Gastroesophageal sphincter (tissue), 4 donors: ENCODE measurements at regions not wholly inside any gene's neighbourhood (a gene's known extent, or its start where the extent isn't known, plus 50 kb on each side); places are given as distances from the start of the nearest gene placed in this dataset.
"Not testable (repeated sequence)": the region's sequence is repeated elsewhere in the genome, so short reads cannot be mapped to it uniquely, and the experiment has no call there.

Experiments used
- ATAC-seq: fragments of 150-250 bp; one replicate; pipeline ENCODE4 v1.9.1; 2016; ENCODE audit warnings: mild to moderate bottlenecking, moderate library complexity
- H3K27ac ChIP-seq, 4 donors: fragments of 200-600 bp; sonication (generic) in 3 of 4; 1 replicate in 3 of 4; 2 replicates in 1 of 4; pipeline ENCODE4 v1.5.1; 2016 to 2019
- H3K27me3 ChIP-seq: fragments of 200-600 bp; sonication (generic); one replicate; pipeline ENCODE4 v1.5.1; 2019
- H3K36me3 ChIP-seq, 2 donors: fragments of 200-600 bp; sonication (generic); one replicate each; pipeline ENCODE4 v1.5.1; 2019; ENCODE audit warnings: control low read depth in 1 of 2
- H3K4me1 ChIP-seq, 3 donors: fragments of 200-600 bp; sonication (generic); 1 replicate in 2 of 3; 2 replicates in 1 of 3; pipeline ENCODE4 v1.5.1; 2016 to 2019; ENCODE audit warnings: control low read depth in 2 of 3
- H3K4me3 ChIP-seq, 2 donors: fragments of 200-600 bp; sonication (generic); one replicate each; pipeline ENCODE4 v1.5.1; 2019; ENCODE audit warnings: mild to moderate bottlenecking in 1 of 2, moderate library complexity in 1 of 2
- H3K9me3 ChIP-seq, 3 donors: fragments of 200-600 bp; sonication (generic); one replicate each; pipeline ENCODE4 v1.5.1; 2017 to 2019; ENCODE audit warnings: control low read depth in 2 of 3
- CTCF ChIP-seq, 4 experiments: fragments of 200-600 bp in 2 of 4; fragments of 450-650 bp in 2 of 4; sonication (generic) in 1 of 4; IDR thresholded peaks; one replicate each; pipeline ENCODE4 v1.5.1; 2017 to 2019; ENCODE audit warnings: antibody characterized with exemption in 4 of 4, mild to moderate bottlenecking in 2 of 4, moderate library complexity in 2 of 4
- EP300 ChIP-seq: sonication (generic); formaldehyde crosslinking; IDR thresholded peaks from one replicate; pipeline ENCODE4 v1.6.1; 2017; ENCODE audit warnings: antibody characterized with exemption, mild to moderate bottlenecking
- POLR2A ChIP-seq, 2 donors: fragments of 450-650 bp; IDR thresholded peaks; one replicate each; pipeline ENCODE4 v1.6.1; 2017; ENCODE audit warnings: antibody characterized with exemption in 2 of 2, mild to moderate bottlenecking in 2 of 2, moderate library complexity in 1 of 2
- POLR2AphosphoS5 ChIP-seq: sonication (generic); formaldehyde crosslinking; IDR thresholded peaks from one replicate; pipeline ENCODE4 v1.6.1; 2017; ENCODE audit warnings: antibody characterized with exemption
- WGBS, 2 donors: methylation state at CpG; one replicate each; pipeline ENCODE4 v1.1.5; 2018; ENCODE audit warnings: low coverage in 1 of 2; 5-methylcytosine and 5-hydroxymethylcytosine counted together

- H3K9me3 ChIP-seq, result no peaks in the 10 kb centered on the region
- 70% methylated on average over 4 of the region's 5 CpGs; no CpG with 5 or more reads in 1 of the 2 donors for WGBS, 2 donors
- H3K4me1 ChIP-seq, result no peaks in the 10 kb centered on the region
- no peaks in the 10 kb centered on the region for H3K36me3 ChIP-seq
- H3K4me3 ChIP-seq, result no peak overlapping the region
- no peaks in the 10 kb centered on the region for H3K27me3 ChIP-seq
- TF ChIP-seq POLR2AphosphoS5 (no peak), CTCF (IDR thresholded peaks at IDR 0.05) (no peak), EP300 (no peak), POLR2A (IDR thresholded peaks at IDR 0.05) (no peak)
- no peak for ATAC-seq
- no peak overlapping the region for H3K27ac ChIP-seq
Measured at GRCh38 chr7:142519079-142520078, 229.9 kb upstream of the PRSS1 start.

- ATAC-seq, result peak; percentile 60
- H3K9me3 ChIP-seq, result no peaks in the 10 kb centered on the region
- no peaks in the 10 kb centered on the region for H3K4me1 ChIP-seq
- TF ChIP-seq CTCF (IDR thresholded peaks at IDR 0.05), result peak; percentile 8 to 72 (median 25)
- no peak for TF ChIP-seq POLR2AphosphoS5
- TF ChIP-seq POLR2A (IDR thresholded peaks at IDR 0.05), result no peak
- H3K36me3 ChIP-seq, result no peaks in the 10 kb centered on the region
- no peak overlapping the region for H3K27ac ChIP-seq
- no peaks in the 10 kb centered on the region for H3K27me3 ChIP-seq
- WGBS, 2 donors, result 25 to 28% methylated on average over 3 of the region's 3 CpGs
- H3K4me3 ChIP-seq, result no peak overlapping the region
Measured at GRCh38 chr7:142516038-142516501, 233.2 kb upstream of the PRSS1 start.

GRCh38 chr7:142514716-142515115 lies 234.6 kb upstream of the PRSS1 start:
- H3K27me3 ChIP-seq, ATAC-seq, H3K36me3 ChIP-seq, H3K4me1 ChIP-seq, H3K9me3 ChIP-seq, H3K27ac ChIP-seq, H3K4me3 ChIP-seq: not testable (repeated sequence)
- 50 to 67% methylated on average over 1 of the region's 1 CpG for WGBS, 2 donors

- Histone ChIP-seq H3K27me3 (no peaks in the 10 kb centered on the region), H3K36me3 (no peaks in the 10 kb centered on the region), H3K9me3 (no peaks in the 10 kb centered on the region), H3K4me1 (no peaks in the 10 kb centered on the region), H3K4me3 (no peak overlapping the region), H3K27ac (no peak overlapping the region)
- ATAC-seq, result no peak
- TF ChIP-seq POLR2A (IDR thresholded peaks at IDR 0.05), result no peak
- no peak for TF ChIP-seq CTCF (IDR thresholded peaks at IDR 0.05)
- no peak for TF ChIP-seq POLR2AphosphoS5
- 71 to 81% methylated on average over 3 to 5 of the region's 5 CpGs for WGBS, 2 donors
Measured at GRCh38 chr7:142513178-142513955, 235.9 kb upstream of the PRSS1 start.

GRCh38 chr7:142511801-142512200 lies 237.5 kb upstream of the PRSS1 start:
- no peak overlapping the region for H3K4me3 ChIP-seq
- H3K27ac ChIP-seq, result no peak overlapping the region
- TF ChIP-seq POLR2AphosphoS5 (no peak), EP300 (no peak), POLR2A (IDR thresholded peaks at IDR 0.05) (no peak), CTCF (IDR thresholded peaks at IDR 0.05) (no peak)
- no peaks in the 10 kb centered on the region for H3K4me1 ChIP-seq
- H3K27me3 ChIP-seq, result no peaks in the 10 kb centered on the region
- H3K9me3 ChIP-seq, result no peaks in the 10 kb centered on the region
- 81 to 94% methylated on average over 2 to 6 of the region's 7 CpGs for WGBS, 2 donors
- H3K36me3 ChIP-seq, result no peaks in the 10 kb centered on the region
- no peak for ATAC-seq
